Type B pancreatic cell (in vitro differentiated cells): ENCODE measurements at regions not wholly inside any gene's neighbourhood (a gene's known extent, or its start where the extent isn't known, plus 50 kb on each side); places are given as distances from the start of the nearest gene placed in this dataset.
"Not testable (repeated sequence)": the region's sequence is repeated elsewhere in the genome, so short reads cannot be mapped to it uniquely, and the experiment has no call there.

Experiments
- DNase-seq: peaks from one replicate; pipeline ENCODE4 v3.0.0; 2021; ENCODE audit warnings: mixed read lengths; ENCODE audit not compliant: unreplicated experiment; ENCODE audit errors: extremely low spot score
- H3K27ac Mint-ChIP-seq: 2 replicates; pipeline ENCODE4 v1.8.0; 2021; ENCODE audit warnings: mild to moderate bottlenecking, mixed read lengths
- H3K27me3 Mint-ChIP-seq: 2 replicates; pipeline ENCODE4 v1.8.0; 2021; ENCODE audit warnings: mixed read lengths
- H3K36me3 Mint-ChIP-seq: 2 replicates; pipeline ENCODE4 v1.8.0; 2021; ENCODE audit warnings: mixed read lengths
- H3K4me1 Mint-ChIP-seq: one replicate; pipeline ENCODE4 v1.8.0; 2021; ENCODE audit warnings: mixed read lengths; ENCODE audit not compliant: unreplicated experiment
- H3K4me3 Mint-ChIP-seq: 2 replicates; pipeline ENCODE4 v1.8.0; 2021; ENCODE audit warnings: mild to moderate bottlenecking, mixed read lengths
- H3K9me3 Mint-ChIP-seq: 2 replicates; pipeline ENCODE4 v1.8.0; 2021; ENCODE audit warnings: mixed read lengths
- CTCF ChIP-seq: fragments of 200-600 bp; sonication (generic); conservative IDR thresholded peaks from 2 replicates; pipeline ENCODE4 v1.5.0; 2021; ENCODE audit warnings: antibody characterized with exemption, mild to moderate bottlenecking

- Mint-ChIP-seq H3K4me3 (no peak overlapping the region), H3K27ac (no peak overlapping the region), H3K27me3 (peaks cover 30% of the 10 kb centered on the region)
These were observed 111.9 kb downstream of the ANXA5 start for GRCh38 chr4:121584836-121585235.

GRCh38 chr4:121583396-121583795, 113.4 kb downstream of the ANXA5 start:
- no peak for TF ChIP-seq CTCF
- no peak for DNase-seq
- Mint-ChIP-seq H3K9me3 (no peaks in the 10 kb centered on the region), H3K4me1 (no peaks in the 10 kb centered on the region), H3K27me3 (peaks cover 28% of the 10 kb centered on the region), H3K4me3 (no peak overlapping the region), H3K27ac (no peak overlapping the region), H3K36me3 (no peaks in the 10 kb centered on the region)

More at GRCh38 chr4:121584836-121585235, 111.9 kb downstream of the ANXA5 start:
- Mint-ChIP-seq H3K9me3 (no peaks in the 10 kb centered on the region), H3K4me1 (no peaks in the 10 kb centered on the region), H3K36me3 (no peaks in the 10 kb centered on the region)
- TF ChIP-seq CTCF, result no peak
- DNase-seq, result no peak

GRCh38 chr4:121582296-121582695, 114.5 kb downstream of the ANXA5 start:
- H3K27me3 Mint-ChIP-seq, result peaks cover 19% of the 10 kb centered on the region
- H3K4me3 Mint-ChIP-seq, result no peak overlapping the region
- H3K9me3 Mint-ChIP-seq, result no peaks in the 10 kb centered on the region
- no peak for DNase-seq
- H3K4me1 Mint-ChIP-seq, result no peaks in the 10 kb centered on the region
- no peak for TF ChIP-seq CTCF
- no peak overlapping the region for H3K27ac Mint-ChIP-seq
- H3K36me3 Mint-ChIP-seq, result no peaks in the 10 kb centered on the region

- DNase-seq, H3K9me3 Mint-ChIP-seq: not testable (repeated sequence)
These were observed 121.4 kb downstream of the ANXA5 start for GRCh38 chr4:121575392-121575791.

GRCh38 chr4:121574618-121575017, 122.2 kb downstream of the ANXA5 start:
- no peaks in the 10 kb centered on the region for H3K27me3 Mint-ChIP-seq
- DNase-seq, result no peak
- no peak overlapping the region for H3K27ac Mint-ChIP-seq
- H3K36me3 Mint-ChIP-seq, result no peaks in the 10 kb centered on the region
- TF ChIP-seq CTCF, result no peak
- H3K9me3 Mint-ChIP-seq, result no peaks in the 10 kb centered on the region
- H3K4me3 Mint-ChIP-seq, result no peak overlapping the region
- H3K4me1 Mint-ChIP-seq, result no peaks in the 10 kb centered on the region

More at GRCh38 chr4:121575392-121575791, 121.4 kb downstream of the ANXA5 start:
- not testable (repeated sequence) for H3K36me3 Mint-ChIP-seq, H3K4me1 Mint-ChIP-seq, H3K27ac Mint-ChIP-seq, H3K4me3 Mint-ChIP-seq, H3K27me3 Mint-ChIP-seq

GRCh38 chr4:121567748-121568147, 129.0 kb downstream of the ANXA5 start:
- DNase-seq, result no peak
- Mint-ChIP-seq H3K4me3 (no peak overlapping the region), H3K4me1 (no peaks in the 10 kb centered on the region), H3K27ac (no peak overlapping the region), H3K27me3 (no peaks in the 10 kb centered on the region), H3K36me3 (no peaks in the 10 kb centered on the region), H3K9me3 (no peaks in the 10 kb centered on the region)
- no peak for TF ChIP-seq CTCF
